BLaER1 (cell line): ENCODE measurements at regions not wholly inside any gene's neighbourhood (a gene's known extent, or its start where the extent isn't known, plus 50 kb on each side); places are given as distances from the start of the nearest gene placed in this dataset.

ENCODE experiments used
- H3K27ac ChIP-seq: shearing (Covaris generic); formaldehyde crosslinking; 2 replicates; pipeline ENCODE4 v1.8.1; 2022
- H3K27me3 ChIP-seq: shearing (Covaris generic); formaldehyde crosslinking; 2 replicates; pipeline ENCODE4 v1.8.1; 2022
- H3K36me3 ChIP-seq: shearing (Covaris generic); formaldehyde crosslinking; 2 replicates; pipeline ENCODE4 v1.8.1; 2022
- H3K4me1 ChIP-seq: shearing (Covaris generic); formaldehyde crosslinking; 2 replicates; pipeline ENCODE4 v1.8.1; 2022
- H3K4me2 ChIP-seq: shearing (Covaris generic); formaldehyde crosslinking; 2 replicates; pipeline ENCODE4 v1.8.1; 2022
- H3K4me3 ChIP-seq: shearing (Covaris generic); formaldehyde crosslinking; 2 replicates; pipeline ENCODE4 v1.8.1; 2022
- H3K9ac ChIP-seq: shearing (Covaris generic); formaldehyde crosslinking; 2 replicates; pipeline ENCODE4 v1.8.1; 2022
- H3K9me3 ChIP-seq: shearing (Covaris generic); formaldehyde crosslinking; 2 replicates; pipeline ENCODE4 v1.8.1; 2022
- H4K20me1 ChIP-seq: shearing (Covaris generic); formaldehyde crosslinking; 2 replicates; pipeline ENCODE4 v1.8.1; 2022
- Cebpa-rat ChIP-seq: shearing (Covaris generic); IDR thresholded peaks from 2 replicates; pipeline ENCODE4 v1.8.1; 2022

- Histone ChIP-seq H3K27ac (no peak overlapping the region), H3K4me1 (no peaks in the 10 kb centered on the region), H3K27me3 (no peaks in the 10 kb centered on the region), H3K4me3 (no peak overlapping the region), H4K20me1 (0 out of 2 replicates have a peak, but pooled peaks cover 6% of the 10 kb centered on the region), H3K4me2 (no peak overlapping the region), H3K9ac (no peak overlapping the region), H3K9me3 (no peaks in the 10 kb centered on the region), H3K36me3 (no peaks in the 10 kb centered on the region)
- no peak for TF ChIP-seq Cebpa-rat
These were observed 81.4 kb upstream of the CRHR1 start for GRCh38 chr17:45702666-45703266.

GRCh38 chr17:45703348-45703747 is 80.8 kb upstream of the CRHR1 start:
- Histone ChIP-seq H4K20me1 (0 out of 2 replicates have a peak, but pooled peaks cover 6% of the 10 kb centered on the region), H3K4me1 (no peaks in the 10 kb centered on the region), H3K27ac (no peak overlapping the region), H3K36me3 (no peaks in the 10 kb centered on the region), H3K27me3 (no peaks in the 10 kb centered on the region), H3K4me2 (no peak overlapping the region), H3K9me3 (no peaks in the 10 kb centered on the region), H3K9ac (no peak overlapping the region), H3K4me3 (no peak overlapping the region)
- no peak for TF ChIP-seq Cebpa-rat

GRCh38 chr17:45703806-45704205 is 80.3 kb upstream of the CRHR1 start:
- Histone ChIP-seq H3K36me3 (no peaks in the 10 kb centered on the region), H3K9ac (no peak overlapping the region), H3K4me3 (no peak overlapping the region), H3K4me1 (no peaks in the 10 kb centered on the region), H3K4me2 (no peak overlapping the region), H3K27me3 (no peaks in the 10 kb centered on the region), H4K20me1 (0 out of 2 replicates have a peak, but pooled peaks cover 6% of the 10 kb centered on the region), H3K9me3 (no peaks in the 10 kb centered on the region), H3K27ac (no peak overlapping the region)
- TF ChIP-seq Cebpa-rat = no peak

GRCh38 chr17:45704251-45704650 is 79.9 kb upstream of the CRHR1 start:
- no peak overlapping the region for H3K9ac ChIP-seq
- no peaks in the 10 kb centered on the region for H3K9me3 ChIP-seq
- no peaks in the 10 kb centered on the region for H3K27me3 ChIP-seq
- H4K20me1 ChIP-seq = 0 out of 2 replicates have a peak, but pooled peaks cover 6% of the 10 kb centered on the region
- no peak overlapping the region for H3K4me2 ChIP-seq
- no peaks in the 10 kb centered on the region for H3K4me1 ChIP-seq
- H3K27ac ChIP-seq = no peak overlapping the region
- TF ChIP-seq Cebpa-rat = no peak
- H3K36me3 ChIP-seq = no peaks in the 10 kb centered on the region
- H3K4me3 ChIP-seq = no peak overlapping the region

GRCh38 chr17:45705123-45706009 is 78.8 kb upstream of the CRHR1 start:
- H3K27me3 ChIP-seq = no peaks in the 10 kb centered on the region
- H3K4me1 ChIP-seq = peaks cover 8% of the 10 kb centered on the region
- no peaks in the 10 kb centered on the region for H3K9me3 ChIP-seq
- no peak overlapping the region for H3K9ac ChIP-seq
- no peak overlapping the region for H3K4me2 ChIP-seq
- H4K20me1 ChIP-seq = 0 out of 2 replicates have a peak, but pooled peaks cover 6% of the 10 kb centered on the region
- H3K36me3 ChIP-seq = no peaks in the 10 kb centered on the region
- no peak for TF ChIP-seq Cebpa-rat
- no peak overlapping the region for H3K27ac ChIP-seq
- no peak overlapping the region for H3K4me3 ChIP-seq

GRCh38 chr17:45706033-45706432 is 78.1 kb upstream of the CRHR1 start:
- no peaks in the 10 kb centered on the region for H3K36me3 ChIP-seq
- H4K20me1 ChIP-seq = 0 out of 2 replicates have a peak, but pooled peaks cover 6% of the 10 kb centered on the region
- peaks cover 12% of the 10 kb centered on the region for H3K4me1 ChIP-seq
- no peak for TF ChIP-seq Cebpa-rat
- no peak overlapping the region for H3K4me3 ChIP-seq
- H3K9me3 ChIP-seq = no peaks in the 10 kb centered on the region
- H3K27me3 ChIP-seq = no peaks in the 10 kb centered on the region
- H3K9ac ChIP-seq = no peak overlapping the region
- no peak overlapping the region for H3K4me2 ChIP-seq
- H3K27ac ChIP-seq = no peak overlapping the region

- Histone ChIP-seq H3K36me3 (no peaks in the 10 kb centered on the region), H3K4me1 (peaks cover 12% of the 10 kb centered on the region), H3K27me3 (no peaks in the 10 kb centered on the region)
These were observed 75.3 kb upstream of the CRHR1 start for GRCh38 chr17:45708707-45709290.

GRCh38 chr17:45709728-45710288 is 74.3 kb upstream of the CRHR1 start:
- Histone ChIP-seq H3K4me2 (peak overlapping the region; percentile 42), H3K4me1 (peaks cover 12% of the 10 kb centered on the region), H3K27ac (no peak overlapping the region), H3K36me3 (no peaks in the 10 kb centered on the region), H3K9me3 (no peaks in the 10 kb centered on the region), H3K4me3 (no peak overlapping the region), H3K9ac (no peak overlapping the region), H4K20me1 (no peaks in the 10 kb centered on the region), H3K27me3 (no peaks in the 10 kb centered on the region)
- no peak for TF ChIP-seq Cebpa-rat

More at GRCh38 chr17:45708707-45709290, 75.3 kb upstream of the CRHR1 start:
- H4K20me1 ChIP-seq = no peaks in the 10 kb centered on the region
- H3K4me2 ChIP-seq = no peak overlapping the region
- H3K27ac ChIP-seq = no peak overlapping the region
- H3K9me3 ChIP-seq = no peaks in the 10 kb centered on the region
- no peak overlapping the region for H3K9ac ChIP-seq
- no peak overlapping the region for H3K4me3 ChIP-seq
- TF ChIP-seq Cebpa-rat = no peak

GRCh38 chr17:45715787-45716186 is 68.3 kb upstream of the CRHR1 start:
- peaks cover under 1% of the 10 kb centered on the region; the same call in 1 of the 2 replicates for H3K4me1 ChIP-seq
- H3K4me3 ChIP-seq = no peak overlapping the region
- no peak overlapping the region for H3K27ac ChIP-seq
- H3K4me2 ChIP-seq = no peak overlapping the region
- no peaks in the 10 kb centered on the region for H3K36me3 ChIP-seq
- no peak for TF ChIP-seq Cebpa-rat
- no peak overlapping the region for H3K9ac ChIP-seq
- no peaks in the 10 kb centered on the region for H3K27me3 ChIP-seq
- H3K9me3 ChIP-seq = no peaks in the 10 kb centered on the region
- no peaks in the 10 kb centered on the region for H4K20me1 ChIP-seq
